ENCODE measurements at regions not wholly inside any gene's neighbourhood (a gene's known extent, or its start where the extent isn't known, plus 50 kb on each side); places are given as distances from the start of the nearest gene placed in this dataset.

DNA sequence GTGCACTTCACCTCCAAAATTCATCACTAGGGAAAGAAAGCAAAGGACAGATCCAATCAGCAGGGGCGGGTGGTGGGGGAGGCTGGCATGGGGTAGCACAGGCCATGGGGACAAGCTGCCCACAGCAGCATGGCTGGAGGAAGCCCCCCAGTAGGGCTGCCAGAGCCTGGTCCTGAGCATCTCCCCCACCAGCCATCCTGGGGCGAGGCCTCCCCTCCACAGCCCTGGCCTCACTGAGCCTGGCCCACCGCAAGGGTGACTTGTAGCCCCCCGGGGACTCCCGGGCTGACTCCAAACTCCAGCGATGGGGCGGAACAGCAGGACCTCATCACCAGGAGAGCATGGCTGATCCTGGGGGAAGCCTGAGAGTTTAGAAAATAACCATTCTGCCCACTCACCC, 92.4 kb upstream of the TCERG1L start:
- H3K4me3 ChIP-seq, result no peak overlapping the region
- H3K9me3 ChIP-seq, result no peaks in the 10 kb centered on the region
- no peak for ATAC-seq
- H3K27ac ChIP-seq, result no peak overlapping the region
- no peaks in the 10 kb centered on the region for H3K4me1 ChIP-seq
- H3K27me3 ChIP-seq (ENCODE audit: low read depth), result peaks cover 24% of the 10 kb centered on the region
- no peak for TF ChIP-seq CTCF (IDR thresholded peaks at IDR 0.05)
- intact Hi-C loops (cut with DNase I), result no loop called here
- H3K36me3 ChIP-seq, result no peaks in the 10 kb centered on the region
- no peak for DNase-seq

GRCh38 chr10:131404886-131405285, 93.4 kb upstream of the TCERG1L start:
- H3K4me3 ChIP-seq, result no peak overlapping the region
- DNase-seq, result no peak
- H3K4me1 ChIP-seq, result no peaks in the 10 kb centered on the region
- no peak for ATAC-seq
- H3K27ac ChIP-seq, result no peak overlapping the region
- no peak for TF ChIP-seq CTCF (IDR thresholded peaks at IDR 0.05)
- H3K27me3 ChIP-seq (ENCODE audit: low read depth), result peaks cover 22% of the 10 kb centered on the region
- H3K9me3 ChIP-seq, result no peaks in the 10 kb centered on the region
- intact Hi-C loops (cut with DNase I), result no loop called here
- H3K36me3 ChIP-seq, result no peaks in the 10 kb centered on the region

DNA sequence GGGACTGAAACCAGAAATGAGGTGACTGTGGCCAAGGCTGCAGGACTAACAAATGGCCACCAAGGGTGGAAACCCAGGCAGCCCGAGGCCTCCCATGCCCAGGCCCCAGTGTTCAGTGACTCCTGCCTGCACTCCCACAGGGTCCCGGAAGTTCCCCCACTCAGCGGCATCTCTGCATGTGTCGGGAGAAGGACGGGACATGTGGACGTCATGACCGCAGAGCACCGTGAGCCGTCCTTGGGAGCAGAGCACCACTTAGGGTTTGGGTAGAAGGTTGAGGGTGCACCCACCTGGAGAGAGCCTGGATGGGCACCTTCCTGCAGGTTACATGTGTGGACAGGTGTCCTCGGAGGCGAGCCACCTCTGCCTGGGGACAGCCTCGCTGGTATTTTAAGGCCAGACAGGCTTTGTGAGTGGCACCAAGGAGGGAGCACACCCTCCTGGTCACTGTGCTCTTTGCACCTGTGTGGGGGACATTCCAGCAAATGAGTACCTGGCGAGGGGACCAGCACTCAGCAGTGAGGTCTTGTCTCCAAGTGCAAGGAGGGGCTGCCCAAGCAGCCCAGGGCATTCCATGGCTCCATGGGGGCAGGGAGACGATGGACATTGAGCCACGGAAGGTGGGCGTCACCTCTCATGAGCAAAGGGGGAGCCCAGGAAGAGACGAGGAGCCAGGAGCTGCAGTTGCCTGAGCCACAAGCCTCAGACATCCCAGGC, 95.3 kb upstream of the TCERG1L start:
- H3K36me3 ChIP-seq, result no peaks in the 10 kb centered on the region
- intact Hi-C loops (cut with DNase I), result no loop called here
- no peak overlapping the region for H3K27ac ChIP-seq
- H3K4me3 ChIP-seq, result no peak overlapping the region
- no peaks in the 10 kb centered on the region for H3K4me1 ChIP-seq
- no peaks in the 10 kb centered on the region for H3K9me3 ChIP-seq
- peaks cover 16% of the 10 kb centered on the region for H3K27me3 ChIP-seq (ENCODE audit: low read depth)
- DNase-seq (no peak), ATAC-seq (no peak)
- no peak for TF ChIP-seq CTCF (IDR thresholded peaks at IDR 0.05)

DNA sequence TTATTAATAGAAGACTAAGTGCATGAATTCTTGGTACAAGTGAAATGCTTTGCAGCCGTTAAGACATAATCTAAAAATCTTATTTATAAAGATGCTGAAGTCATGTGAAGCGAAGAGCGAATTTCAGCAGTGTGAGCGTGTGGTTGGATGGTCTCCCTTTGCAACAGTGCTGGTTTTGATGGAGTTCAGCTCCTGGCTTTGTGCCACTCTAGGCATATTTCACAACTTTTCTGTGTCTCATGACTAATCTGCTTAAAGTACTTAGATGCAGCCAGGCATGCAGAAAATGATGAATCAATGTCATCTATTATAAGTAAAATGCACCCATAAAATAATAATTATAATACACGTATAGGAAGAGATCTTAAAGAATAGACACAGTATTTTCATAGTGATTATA, 107.2 kb upstream of the TCERG1L start:
- ATAC-seq, result no peak
- no peaks in the 10 kb centered on the region for H3K36me3 ChIP-seq
- intact Hi-C loops (cut with DNase I), result no loop called here
- no peaks in the 10 kb centered on the region for H3K27me3 ChIP-seq (ENCODE audit: low read depth)
- no peak for DNase-seq
- no peak overlapping the region for H3K4me3 ChIP-seq
- TF ChIP-seq CTCF (IDR thresholded peaks at IDR 0.05), result no peak
- H3K9me3 ChIP-seq, result no peaks in the 10 kb centered on the region
- no peaks in the 10 kb centered on the region for H3K4me1 ChIP-seq
- H3K27ac ChIP-seq, result no peak overlapping the region

DNA sequence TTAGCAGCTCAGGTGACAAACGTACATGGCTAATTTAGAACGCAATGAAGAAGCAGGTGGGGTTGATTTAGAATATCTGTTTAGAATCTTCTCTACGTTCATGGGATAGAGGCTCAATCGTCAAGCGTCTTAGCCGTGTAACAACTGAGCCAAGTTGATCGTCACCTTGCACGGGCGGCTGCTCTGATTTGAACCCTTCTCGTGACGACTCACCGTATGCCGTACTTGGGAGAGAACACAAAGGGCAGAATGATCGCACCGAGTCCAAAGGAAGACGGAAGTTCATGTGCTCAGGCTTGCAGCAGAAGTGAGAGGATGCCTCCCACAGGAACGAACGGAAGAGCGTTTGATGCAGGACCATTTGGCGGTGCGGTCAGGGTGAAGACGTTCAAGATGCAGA, 108.3 kb upstream of the TCERG1L start:
- no peaks in the 10 kb centered on the region for H3K27me3 ChIP-seq (ENCODE audit: low read depth)
- no peaks in the 10 kb centered on the region for H3K36me3 ChIP-seq
- no peaks in the 10 kb centered on the region for H3K9me3 ChIP-seq
- TF ChIP-seq CTCF (IDR thresholded peaks at IDR 0.05), result no peak
- H3K27ac ChIP-seq, result no peak overlapping the region
- H3K4me3 ChIP-seq, result no peak overlapping the region
- no peaks in the 10 kb centered on the region for H3K4me1 ChIP-seq
- intact Hi-C loops (cut with DNase I), result no loop called here
- DNase-seq (no peak), ATAC-seq (no peak)
